Lung microvascular endothelial cell (primary cell): ENCODE measurements at regions not wholly inside any gene's neighbourhood (a gene's known extent, or its start where the extent isn't known, plus 50 kb on each side); places are given as distances from the start of the nearest gene placed in this dataset.
"Not testable (repeated sequence)": the region's sequence is repeated elsewhere in the genome, so short reads cannot be mapped to it uniquely, and the experiment has no call there.

Source experiments
- DNase-seq, 2 donors: peaks; one replicate each; pipeline versions ENCODE4 v3.0.0 to v3.0.0-alpha.2; 2010; ENCODE audit warnings: low read depth in 2 of 2

DNA sequence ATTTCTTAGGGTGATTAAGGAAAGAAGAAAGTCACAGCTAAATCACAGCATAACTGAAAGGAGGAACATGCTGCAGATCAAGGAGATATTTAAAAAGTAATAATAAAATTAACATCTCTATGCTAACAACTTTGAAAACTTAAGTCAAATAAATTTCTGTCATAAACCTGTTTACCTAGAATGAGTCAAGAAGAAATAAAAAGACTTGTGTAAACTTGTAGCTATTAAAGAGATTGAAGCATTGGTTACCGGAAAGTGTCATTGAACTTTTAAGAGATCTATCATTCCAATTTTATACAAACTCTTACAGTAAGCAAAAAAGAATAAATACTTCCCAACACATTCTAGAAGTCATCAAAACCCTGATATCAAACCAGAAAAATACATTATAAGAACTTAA lies 520.1 kb upstream of the SYT4 start:
- DNase-seq, result no peak

DNA sequence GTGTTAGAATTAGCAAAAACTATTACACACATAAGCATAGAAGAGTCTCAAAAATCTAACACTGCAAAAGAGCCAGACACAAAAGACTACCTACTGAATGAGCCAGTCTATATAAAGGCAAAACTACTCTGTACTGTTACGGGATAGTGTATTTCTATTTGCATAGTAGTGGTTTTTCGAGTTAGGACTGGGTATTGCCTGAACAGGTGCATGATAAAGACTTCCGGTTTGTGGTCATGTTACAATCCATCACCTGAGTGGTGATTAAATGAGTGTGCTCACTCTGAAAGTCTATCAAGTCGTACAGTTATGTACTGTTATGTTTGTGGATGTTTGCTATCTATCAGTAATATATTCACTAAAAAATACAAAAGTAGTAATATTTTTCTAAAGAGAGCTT lies 523.3 kb upstream of the SYT4 start:
- no peak for DNase-seq

DNA sequence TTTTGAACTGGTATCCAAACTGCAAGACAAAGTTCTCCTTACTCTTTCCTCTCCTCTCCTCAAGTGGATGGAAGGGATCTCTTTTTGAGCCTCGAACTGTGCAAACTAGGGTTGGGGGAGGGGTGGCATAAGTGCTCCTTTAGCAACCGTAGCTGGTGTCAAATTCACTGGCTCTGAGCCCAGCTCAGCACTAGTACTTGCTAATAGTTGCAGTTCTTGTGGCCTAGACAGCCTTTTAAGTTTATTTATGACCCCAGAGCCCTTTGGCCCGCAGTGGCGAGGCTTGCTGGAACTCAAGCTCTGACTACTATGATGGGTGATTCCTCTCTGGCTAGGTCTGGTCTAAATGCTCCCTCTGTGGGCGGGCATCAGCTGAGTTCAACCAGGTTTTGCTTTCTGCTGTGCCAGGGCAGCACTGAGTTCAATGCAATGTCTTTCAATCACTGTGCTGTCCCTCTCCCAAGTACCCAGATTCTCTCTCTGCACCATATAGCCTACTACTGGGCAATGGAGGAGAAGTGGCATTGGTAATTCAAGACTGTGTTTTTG lies 528.4 kb upstream of the SYT4 start:
- no peak for DNase-seq

DNA sequence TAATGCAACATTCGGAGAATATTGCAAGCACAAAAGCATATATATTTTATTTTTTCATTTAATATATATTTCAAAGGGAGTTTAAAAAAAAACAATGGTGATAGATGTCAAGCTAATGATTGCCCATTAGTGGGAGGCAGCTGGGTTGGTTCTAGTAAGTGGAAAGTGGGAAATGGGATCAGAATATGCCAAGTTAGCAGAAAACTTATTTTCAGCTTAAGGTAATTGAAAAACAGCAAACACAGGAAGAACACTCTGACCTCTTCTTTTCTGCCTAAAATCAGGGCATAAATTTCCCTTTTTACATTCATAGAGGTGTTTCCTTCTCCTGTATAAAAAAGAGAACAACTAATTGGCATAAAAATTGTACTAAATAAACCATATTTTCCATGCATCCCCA lies 535.3 kb upstream of the SYT4 start:
- no peak for DNase-seq

DNA sequence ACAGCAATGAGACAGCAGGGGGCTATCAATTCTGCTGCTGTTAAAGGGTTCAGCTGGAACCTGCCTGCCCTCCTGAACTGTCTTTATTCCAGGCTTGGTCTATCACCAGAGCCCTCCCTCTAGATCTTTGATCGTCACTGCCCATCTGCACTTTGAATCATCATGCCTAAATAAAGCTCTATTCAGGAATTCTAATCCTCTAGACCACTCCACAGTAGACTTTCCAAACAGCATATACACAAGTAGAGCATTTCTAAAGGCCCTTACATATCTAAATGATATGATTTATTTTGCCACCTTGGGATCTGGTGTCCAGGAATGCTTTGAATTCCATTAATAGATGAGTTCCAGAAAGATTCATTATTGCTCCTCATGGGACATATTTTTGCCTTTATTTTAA lies 542.1 kb upstream of the SYT4 start:
- DNase-seq, result no peak

DNA sequence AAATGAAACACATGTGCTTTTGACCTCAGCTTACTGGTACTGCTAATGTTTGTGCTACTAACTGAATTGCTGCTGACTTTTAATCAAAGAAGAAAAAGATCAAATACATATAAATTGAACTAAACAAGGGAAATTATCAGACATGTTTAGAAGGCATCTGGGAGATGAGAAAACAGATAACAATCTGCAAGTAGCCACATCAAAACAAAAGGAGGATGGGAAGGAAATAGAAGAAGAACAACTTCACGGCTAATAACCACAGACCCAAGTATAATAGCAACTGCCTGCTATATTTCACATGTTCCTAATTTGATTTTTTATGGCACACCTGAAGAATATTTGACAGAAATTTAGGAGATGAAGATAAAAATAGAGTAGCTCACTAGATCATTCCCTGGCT lies 542.6 kb upstream of the SYT4 start:
- DNase-seq, result no peak

DNA sequence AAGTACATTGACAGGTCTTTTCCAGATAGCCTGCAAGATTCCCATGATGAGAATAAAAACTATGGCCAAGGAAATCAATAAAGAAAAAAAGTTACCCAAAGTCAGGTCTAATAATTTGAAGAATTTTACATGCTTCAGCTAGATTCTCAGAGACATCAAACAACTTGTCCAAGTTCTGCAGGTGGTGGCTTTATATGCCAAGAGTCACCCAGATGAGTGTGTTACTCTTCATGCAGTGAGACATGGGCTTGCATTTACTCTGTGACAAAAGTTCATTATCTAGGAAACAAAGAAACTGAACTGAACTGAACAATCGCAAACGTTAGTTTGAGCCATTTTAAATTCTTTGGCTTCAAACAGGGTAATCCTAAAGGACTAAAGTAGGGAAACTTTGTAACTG lies 548.5 kb upstream of the SYT4 start:
- DNase-seq, result no peak

DNA sequence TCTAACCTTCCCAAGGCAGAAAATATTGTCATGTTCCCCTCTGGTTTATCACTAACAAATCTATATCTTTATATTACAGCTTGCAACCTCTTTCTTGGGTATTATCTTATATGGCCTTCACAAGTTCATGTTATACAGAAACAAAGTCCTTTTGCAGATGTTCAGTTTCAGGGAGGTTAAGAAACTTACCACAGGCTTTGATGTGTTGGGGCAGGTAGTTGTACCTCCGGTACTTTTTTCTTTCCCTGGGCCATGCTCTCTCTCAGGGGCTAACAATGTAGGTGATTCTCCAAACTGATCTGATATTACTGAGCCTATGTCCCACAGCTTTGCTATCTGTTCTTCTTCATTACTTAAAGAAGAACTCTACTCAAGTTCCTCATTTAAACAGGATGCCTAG lies 548.9 kb upstream of the SYT4 start:
- no peak for DNase-seq

DNA sequence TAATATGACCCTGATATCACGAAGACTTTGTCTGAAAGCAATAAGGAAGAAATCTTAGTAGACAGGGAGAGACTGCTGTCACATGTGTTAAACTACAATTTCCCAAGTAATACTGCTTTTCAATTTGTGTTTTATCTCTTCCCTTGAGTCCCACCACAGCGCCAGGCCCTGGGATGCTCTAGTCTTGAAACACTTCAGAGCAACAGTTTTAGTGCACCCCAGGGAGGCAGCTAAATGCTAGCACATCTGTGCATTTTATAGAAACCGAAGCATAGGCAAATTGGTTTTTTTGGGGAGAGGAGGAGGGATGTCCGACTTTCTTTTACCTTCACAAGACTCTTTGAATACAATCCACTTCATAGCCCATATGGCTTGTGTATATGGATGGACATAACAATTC lies 550.0 kb upstream of the SYT4 start:
- no peak for DNase-seq

DNA sequence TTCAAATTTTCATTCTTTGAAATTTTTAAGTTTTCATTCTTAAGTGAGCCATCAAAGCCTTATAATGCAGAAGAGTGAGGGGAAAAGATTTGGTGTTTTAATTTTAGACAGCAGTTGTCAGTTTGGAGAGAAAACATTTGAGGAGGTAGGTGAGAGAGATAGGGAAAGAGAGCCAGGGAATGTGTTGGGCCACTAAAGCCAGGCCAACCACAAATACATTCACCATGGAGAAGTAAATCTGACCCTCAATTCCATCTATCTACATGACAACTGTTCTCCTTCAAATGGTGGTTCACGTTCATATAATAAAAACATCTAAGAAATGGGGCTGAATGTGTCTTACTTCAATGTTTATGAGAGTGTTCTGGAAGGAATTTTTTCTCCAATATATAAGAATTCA lies 553.0 kb upstream of the SYT4 start:
- no peak for DNase-seq

DNA sequence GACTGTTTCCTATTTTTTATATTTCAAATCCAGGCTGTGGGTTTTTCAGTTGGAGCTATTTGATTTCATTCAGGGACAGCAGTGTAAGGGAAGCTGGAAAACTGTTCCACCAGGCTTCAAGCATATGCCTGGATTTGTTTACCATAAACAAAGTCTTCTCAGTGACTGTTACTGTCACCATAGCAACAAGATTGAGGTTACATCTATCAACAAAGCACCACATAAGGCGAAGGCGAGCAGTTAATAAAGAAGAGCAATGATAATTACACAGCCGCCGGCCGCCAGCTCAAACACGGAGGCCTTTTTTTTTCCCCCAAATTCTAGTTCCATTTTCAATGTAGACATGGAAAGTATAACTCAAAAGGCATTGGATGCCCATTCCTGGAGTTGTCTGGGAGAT lies 553.7 kb upstream of the SYT4 start:
- no peak for DNase-seq

DNA sequence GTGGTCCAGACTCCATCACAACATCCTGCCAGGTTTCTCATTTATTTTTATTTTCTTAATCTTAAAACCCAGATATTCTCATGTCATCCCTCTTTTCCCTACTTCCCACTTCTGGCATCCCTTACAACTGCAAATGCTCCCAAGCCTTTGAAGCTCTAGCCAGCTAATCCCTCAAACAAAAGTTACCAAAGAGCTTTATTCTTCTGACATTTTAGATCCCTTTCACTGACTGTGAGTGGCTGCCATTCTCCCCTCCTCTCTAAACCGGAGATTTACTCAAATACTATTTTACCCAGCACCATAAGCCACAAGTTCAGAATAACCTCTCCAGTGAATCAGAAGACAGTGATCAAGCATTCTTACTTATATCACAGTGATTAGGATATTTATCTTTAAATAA lies 569.0 kb upstream of the SYT4 start:
- no peak for DNase-seq

DNA sequence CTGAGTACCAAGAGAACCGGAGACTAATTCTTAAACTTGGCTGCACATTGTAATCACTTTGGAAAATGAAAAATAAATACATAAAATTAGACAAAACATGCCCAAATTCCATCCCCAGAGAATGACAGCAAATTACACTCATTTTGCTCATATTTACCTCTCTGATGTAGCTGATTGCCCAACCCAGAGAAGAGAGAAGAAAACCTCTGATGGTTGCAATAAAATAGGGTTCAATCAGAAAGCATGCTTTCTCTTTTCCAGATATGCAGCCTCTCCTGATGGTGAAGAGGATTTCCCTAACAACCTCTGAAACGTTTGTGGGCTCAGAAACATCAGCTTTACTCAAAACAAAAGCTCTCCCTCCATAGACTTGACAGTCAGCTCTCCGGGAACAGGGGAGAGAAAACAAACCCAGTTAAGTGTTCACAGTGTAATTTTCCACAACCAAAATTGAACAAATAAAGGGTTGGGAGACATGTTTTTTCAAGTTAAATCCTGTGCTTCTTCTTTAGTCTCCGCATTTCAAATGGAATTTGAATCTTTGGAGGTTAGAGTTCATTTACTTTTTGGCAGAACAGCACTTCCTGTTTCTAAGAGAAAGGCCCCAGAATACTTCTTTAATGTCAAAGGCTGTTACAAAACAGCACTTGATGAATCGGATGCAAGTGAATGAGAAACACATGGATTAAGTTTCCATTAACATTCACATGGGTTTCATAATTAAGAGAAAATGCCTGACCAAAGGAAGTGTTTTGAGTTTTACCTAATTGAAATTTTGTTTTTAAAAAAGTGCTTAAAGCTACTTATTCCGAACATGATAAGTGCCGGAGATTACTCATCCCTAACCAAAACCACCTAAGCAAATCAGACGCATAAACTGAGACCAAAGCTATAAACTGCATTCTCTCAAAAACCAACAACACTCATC lies 570.1 kb upstream of the SYT4 start:
- no peak for DNase-seq

DNA sequence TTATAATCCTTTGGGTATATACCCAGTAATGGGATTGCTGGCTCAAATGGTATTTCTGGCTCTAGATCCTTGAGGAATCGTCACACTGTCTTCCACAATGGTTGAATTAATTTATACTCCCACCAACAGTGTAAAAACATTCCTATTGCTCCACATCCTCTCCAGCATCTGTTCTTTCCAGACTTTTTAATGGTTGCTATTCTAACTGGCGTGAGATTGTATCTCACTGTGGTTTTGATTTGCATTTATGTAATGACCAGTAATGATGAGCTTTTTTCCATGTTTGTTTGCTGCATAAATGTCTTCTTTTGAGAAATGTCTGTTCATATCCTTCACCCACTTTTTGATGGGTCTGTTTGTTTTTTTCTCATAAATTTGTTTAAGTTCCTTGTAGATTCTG lies 572.5 kb upstream of the SYT4 start:
- not testable (repeated sequence) for DNase-seq

DNA sequence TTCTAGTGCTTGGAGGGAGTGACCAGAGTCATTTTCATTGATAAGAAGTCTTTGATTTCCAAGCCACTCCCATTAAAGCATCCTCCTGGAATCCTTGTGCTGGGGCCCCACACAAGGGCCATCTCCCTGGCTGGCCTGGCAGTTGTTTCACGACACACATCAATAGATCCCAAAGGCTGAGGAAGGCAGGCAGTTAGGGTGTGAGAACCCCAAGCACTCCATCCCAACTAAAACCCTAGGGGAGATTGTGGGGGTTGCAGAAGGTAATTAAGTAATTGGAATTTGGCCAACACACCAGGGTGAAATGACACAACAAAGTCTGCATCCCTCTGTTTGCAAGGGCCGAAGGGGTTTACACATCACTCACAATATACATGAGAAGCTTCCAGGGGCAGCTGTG lies 578.1 kb upstream of the SYT4 start:
- no peak for DNase-seq

DNA sequence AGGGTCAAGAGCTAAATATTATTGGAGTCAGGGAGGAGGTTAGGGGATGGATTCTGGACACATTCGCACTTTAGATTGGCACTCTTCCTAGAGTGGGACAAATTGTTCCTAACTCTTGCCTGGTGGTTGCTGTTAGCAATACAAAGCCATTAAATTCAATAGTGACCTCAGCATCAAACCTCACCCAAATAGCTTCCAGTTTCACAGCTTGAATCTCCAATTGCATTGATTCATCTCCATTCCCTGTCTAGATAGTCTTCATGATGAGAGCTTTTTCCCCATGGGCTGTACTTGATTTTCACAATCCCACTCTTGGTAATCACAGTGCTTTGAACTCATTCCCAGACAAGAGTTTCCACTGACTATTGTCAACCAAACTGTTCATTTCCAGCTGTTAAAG lies 585.9 kb upstream of the SYT4 start:
- DNase-seq, result no peak

DNA sequence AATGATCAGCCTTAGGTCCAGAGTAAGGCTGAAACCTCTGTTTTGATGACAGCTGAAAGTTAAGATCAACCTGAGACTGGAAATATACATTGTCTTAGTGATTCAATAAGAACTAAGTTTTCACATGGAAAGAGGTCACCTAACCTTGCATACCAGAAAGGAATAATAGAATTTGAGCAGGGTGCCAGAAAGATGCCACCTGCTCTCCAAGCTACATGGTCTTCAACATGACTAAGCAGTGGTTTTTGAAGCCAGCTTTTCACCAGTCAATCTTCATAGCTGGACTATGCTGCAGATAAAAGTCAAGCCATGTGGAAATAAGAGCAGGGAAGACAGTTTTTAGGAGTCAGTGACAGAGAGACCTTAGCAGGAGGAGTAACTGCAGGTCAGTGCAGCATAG lies 589.4 kb upstream of the SYT4 start:
- DNase-seq, result no peak

DNA sequence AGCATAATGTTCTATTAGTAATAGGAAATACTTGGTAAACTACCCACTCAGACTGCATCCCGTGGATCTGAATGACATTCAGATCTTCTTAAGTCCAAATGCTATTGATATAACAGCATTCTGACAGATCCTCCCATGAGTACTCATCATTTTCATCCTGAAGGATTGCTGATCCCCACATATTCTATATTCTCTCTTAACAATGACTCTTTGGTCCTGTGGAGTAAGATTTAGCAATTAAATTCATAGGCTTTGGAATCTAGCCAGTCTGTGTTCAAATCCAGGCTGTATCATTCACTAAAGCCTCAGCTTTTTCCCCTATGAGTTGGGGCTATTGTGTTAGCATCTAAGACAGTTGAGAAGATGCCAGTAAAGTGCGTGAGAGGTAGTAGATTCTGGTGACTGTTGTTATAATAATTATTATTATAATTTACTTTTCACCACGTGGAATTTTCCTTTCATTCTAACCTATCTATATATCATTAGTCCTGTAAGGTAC lies 591.3 kb upstream of the SYT4 start:
- no peak for DNase-seq

DNA sequence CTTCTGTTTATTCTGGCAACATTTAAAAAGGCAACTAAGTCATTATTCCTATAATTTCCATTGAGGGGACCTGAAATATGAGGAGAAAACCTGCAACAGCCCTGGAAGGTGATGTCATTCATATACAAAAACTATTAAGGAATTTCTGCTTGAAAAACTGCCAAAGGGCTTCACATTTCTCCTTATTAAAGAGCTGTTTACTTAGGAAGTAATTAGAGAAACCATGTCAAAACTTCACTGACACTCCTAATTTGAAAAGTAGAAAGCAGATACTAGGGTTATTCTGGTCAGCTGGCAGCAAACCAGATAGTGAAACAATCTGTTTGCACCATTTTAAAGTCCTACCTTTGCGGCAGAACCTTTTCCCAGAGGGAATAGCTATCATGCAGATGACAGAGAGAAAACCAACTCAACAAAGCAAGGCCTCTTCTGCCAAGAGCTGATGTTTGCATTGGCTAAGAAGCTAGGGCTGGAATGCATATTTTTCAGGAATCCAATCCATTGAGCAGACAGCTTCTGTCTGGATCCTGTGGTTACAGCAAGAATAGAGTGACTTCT lies 592.2 kb upstream of the SYT4 start:
- DNase-seq, result no peak

DNA sequence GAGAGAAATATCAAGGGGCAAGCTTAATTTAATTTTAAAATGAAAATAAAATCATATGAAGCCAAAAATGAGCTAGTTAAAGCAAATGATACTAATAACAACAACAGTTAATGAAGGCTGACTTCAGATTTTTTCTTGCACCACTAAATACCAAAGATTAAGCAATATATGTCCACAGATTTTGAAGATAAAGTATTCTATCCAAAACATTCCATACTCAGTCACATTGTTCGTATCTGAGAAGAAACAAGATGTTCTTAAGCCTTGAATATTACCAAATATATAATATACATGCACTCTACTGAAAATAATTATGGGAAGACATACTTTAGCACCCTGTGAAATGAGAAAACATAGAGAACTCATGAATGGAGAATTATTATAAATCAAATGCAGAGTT lies 593.3 kb upstream of the SYT4 start:
- DNase-seq, result no peak

DNA sequence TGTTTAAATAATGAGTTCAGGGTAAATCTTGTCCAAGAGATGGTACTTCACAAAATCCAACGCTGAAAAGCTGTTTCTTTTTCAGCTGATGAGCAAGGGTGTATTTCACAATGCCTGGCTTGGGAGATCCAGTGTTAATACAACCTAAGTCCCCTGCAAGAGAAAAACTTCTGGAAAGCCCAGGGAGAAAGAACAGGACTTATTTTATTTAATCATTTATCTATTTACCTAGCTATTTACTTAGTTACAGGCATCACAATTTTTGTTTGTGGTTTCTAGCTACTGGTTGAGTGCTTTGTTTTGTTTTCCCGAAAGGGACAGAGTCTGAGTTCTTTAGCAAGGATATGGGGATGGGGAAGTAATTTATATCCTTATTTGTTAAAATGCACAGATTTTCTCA lies 598.2 kb upstream of the SYT4 start:
- no peak for DNase-seq

DNA sequence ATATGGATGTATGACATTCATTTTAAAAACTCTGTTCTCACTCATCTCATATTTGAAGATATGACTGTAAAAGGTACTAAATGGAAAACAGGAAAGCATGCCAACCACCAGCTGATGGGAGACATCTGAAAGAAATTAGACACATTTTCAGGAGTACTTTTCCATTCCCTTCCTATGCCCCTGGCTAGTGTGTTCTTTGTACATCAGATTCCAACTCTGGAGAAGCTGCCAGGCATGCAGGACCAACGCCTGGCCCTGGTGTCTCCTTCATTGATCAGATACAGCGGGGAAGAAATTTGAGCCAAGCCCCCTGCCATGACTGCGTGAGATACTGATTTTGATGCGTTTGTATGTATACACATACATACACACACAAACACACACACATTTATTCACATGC lies 599.0 kb upstream of the SYT4 start:
- DNase-seq, result no peak

DNA sequence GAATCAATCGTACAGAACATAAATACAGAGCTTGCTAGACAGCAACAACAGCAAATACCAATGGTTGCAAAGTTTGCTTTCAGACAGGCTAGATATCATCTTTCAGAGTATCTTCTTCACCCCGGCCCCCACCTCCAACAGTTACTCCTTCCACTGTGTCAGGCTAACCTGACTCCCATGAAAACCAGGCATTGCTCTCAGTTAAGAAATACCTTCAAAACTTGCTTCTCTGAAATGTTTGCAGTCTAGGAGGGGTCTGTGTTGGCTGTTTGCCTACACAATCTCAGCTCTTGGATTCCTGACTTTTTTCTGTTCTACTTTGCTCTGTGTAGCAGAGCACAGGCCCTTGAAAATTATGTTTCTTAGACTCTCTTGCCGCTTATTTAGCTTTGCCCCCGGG lies 599.5 kb upstream of the SYT4 start:
- DNase-seq, result no peak
